Stimulated activated naive CD8-positive, alpha-beta T cell treated with anti-CD3 and anti-CD28 coated beads, Interleukin-15, Interleukin-2, amounts not matched to agents 100 ng/mL and 50 ng/mL, for 24 hours (primary cell): ENCODE measurements at regions not wholly inside any gene's neighbourhood (a gene's known extent, or its start where the extent isn't known, plus 50 kb on each side); places are given as distances from the start of the nearest gene placed in this dataset.
"Not testable (repeated sequence)": the region's sequence is repeated elsewhere in the genome, so short reads cannot be mapped to it uniquely, and the experiment has no call there.

Source experiments
- H3K27ac Mint-ChIP-seq: one replicate; pipeline ENCODE4 v1.8.0; 2021; ENCODE audit warnings: mild to moderate bottlenecking, mixed read lengths
- H3K27me3 Mint-ChIP-seq: one replicate; pipeline ENCODE4 v1.8.0; 2021; ENCODE audit warnings: mixed read lengths
- H3K36me3 Mint-ChIP-seq: one replicate; pipeline ENCODE4 v1.8.0; 2021; ENCODE audit warnings: low read depth, mixed read lengths
- H3K4me1 Mint-ChIP-seq: one replicate; pipeline ENCODE4 v1.8.0; 2021; ENCODE audit warnings: low read depth, mixed read lengths
- H3K4me3 Mint-ChIP-seq: one replicate; pipeline ENCODE4 v1.8.0; 2021; ENCODE audit warnings: mild to moderate bottlenecking, mixed read lengths
- H3K9me3 Mint-ChIP-seq: one replicate; pipeline ENCODE4 v1.8.0; 2021; ENCODE audit warnings: mixed read lengths

DNA sequence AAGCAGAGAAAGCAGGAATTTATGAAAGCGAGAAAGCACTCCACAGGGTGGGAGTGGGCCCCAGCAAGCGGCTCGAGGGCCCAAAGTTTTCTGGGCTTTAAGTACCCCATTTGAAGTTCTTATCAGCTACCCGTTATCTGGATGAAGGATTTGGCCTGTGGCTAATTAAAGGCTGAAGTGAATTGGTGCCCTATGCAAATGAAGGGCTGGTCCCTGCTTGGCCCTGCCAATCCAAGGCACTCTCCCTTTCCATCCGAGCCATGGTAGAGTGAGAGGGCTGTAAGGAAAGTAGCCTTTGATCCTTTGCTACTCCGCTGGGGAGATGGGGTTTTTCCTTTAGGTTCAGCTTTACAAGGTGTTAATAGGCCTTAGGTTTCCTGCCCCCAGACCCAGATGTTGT lies 469.3 kb upstream of the CFAP20DC start:
- Mint-ChIP-seq H3K27ac (no peak overlapping the region), H3K9me3 (no peaks in the 10 kb centered on the region), H3K27me3 (no peaks in the 10 kb centered on the region), H3K36me3 (no peaks in the 10 kb centered on the region), H3K4me1 (peaks cover 3% of the 10 kb centered on the region), H3K4me3 (no peak overlapping the region)

DNA sequence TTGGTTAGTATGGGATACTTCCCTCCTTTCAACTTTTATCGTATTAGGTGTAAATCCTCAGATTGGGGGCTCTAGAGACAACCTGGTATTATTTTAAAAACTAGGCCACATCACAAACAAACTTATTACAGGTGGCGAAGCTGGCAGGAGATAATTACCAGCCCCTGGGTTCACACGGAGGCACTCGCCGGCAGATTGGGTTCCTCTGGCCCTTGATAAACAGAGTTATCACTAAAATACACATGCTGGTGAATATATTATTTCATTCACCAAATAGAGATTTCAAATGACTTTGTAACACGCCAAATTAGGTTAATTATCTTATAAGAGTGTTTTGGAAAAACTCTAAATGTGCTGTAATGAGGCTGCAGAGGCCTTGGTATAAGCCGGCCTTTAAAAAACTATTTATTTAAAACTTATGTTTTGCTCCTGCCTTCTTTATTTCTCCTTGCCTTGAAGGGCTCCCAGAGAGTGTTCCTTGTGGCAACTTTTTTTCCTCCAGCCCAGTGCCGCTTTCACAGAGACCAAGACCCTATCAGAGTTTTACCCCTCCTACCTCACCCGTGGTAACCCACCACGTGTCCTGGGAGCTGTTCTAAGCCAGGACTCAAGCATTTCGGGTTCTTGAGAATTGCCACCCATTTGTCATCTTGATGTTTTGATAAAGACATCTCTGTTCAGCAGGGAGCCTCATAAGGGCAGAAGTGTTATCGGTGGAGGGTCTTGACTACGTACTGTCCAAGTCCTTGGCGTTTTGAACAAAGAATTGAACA lies 468.6 kb upstream of the CFAP20DC start:
- Mint-ChIP-seq H3K36me3 (no peaks in the 10 kb centered on the region), H3K9me3 (no peaks in the 10 kb centered on the region), H3K27me3 (no peaks in the 10 kb centered on the region), H3K4me3 (no peak overlapping the region), H3K27ac (no peak overlapping the region), H3K4me1 (peaks cover 3% of the 10 kb centered on the region)

DNA sequence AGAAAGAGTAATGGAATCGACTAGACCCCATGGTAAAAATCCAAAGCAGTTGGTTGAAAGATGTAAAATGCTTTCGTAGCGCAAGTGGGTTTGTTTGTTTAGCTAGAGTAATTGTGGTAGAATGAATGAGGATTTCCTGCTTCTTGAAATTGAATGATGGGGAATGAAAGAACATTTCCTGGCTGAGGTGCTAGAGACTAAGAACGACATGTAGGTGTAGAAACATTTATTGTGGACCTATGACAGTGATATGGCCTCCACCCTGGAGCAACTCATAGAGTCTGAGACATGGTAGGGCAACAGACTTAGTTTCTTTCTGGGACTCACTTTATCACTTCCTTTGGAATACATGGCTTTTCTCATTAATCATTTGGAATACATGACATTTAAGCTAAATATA lies 467.6 kb upstream of the CFAP20DC start:
- H3K36me3 Mint-ChIP-seq = no peaks in the 10 kb centered on the region
- H3K27ac Mint-ChIP-seq = no peak overlapping the region
- H3K27me3 Mint-ChIP-seq = no peaks in the 10 kb centered on the region
- peaks cover 3% of the 10 kb centered on the region for H3K4me1 Mint-ChIP-seq
- no peak overlapping the region for H3K4me3 Mint-ChIP-seq
- H3K9me3 Mint-ChIP-seq = no peaks in the 10 kb centered on the region

DNA sequence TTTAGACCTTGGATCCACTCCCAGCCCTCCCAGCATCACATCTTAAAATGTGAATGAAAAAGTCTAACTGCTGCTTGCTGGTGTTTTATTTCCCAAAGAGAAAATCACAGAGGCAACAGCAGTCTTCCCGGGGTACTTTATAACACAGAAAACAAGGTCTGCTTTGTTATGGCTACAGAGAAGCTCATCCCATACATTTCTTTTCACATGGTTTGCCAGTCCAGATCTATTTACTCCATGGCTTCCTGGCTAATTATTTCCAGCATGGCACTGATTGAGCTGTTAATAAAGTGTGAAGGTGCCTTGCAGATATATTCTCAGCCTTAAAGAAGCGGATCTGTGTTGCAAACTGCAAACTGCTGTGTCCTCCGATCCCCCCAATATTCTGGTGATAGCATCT lies 466.1 kb upstream of the CFAP20DC start:
- Mint-ChIP-seq H3K4me3 (no peak overlapping the region), H3K4me1 (peaks cover 11% of the 10 kb centered on the region), H3K27me3 (no peaks in the 10 kb centered on the region), H3K9me3 (no peaks in the 10 kb centered on the region), H3K27ac (no peak overlapping the region), H3K36me3 (no peaks in the 10 kb centered on the region)

DNA sequence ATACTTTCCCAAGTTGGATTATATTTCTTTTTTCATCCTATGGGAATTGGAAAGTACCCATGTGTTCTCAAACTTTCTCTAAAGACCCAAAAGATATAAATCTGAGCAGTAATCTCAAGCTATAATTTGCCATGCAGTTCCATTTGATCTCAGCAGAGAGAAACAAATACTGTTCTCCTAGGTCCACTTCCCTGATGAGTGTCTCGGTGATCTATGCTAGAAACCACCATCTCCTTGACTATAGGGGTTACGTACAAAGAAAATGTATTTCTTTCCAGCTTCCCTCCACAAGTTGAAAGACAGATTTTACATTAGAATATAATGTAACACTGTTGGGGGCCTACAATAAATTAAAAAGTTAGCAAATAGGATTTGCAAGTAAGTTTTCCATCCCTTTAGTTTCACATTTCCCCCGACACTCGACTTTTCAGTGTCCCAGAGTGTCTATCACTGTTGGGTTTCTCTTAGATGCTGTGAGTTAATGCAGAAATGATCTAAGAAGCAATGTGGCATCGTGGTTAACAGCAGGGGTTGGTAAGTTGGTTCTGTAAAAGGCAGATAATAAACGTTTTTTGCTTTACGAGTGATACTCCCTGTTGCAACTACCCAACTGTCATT lies 465.1 kb upstream of the CFAP20DC start:
- H3K27me3 Mint-ChIP-seq = no peaks in the 10 kb centered on the region
- no peak overlapping the region for H3K27ac Mint-ChIP-seq
- peaks cover 11% of the 10 kb centered on the region for H3K4me1 Mint-ChIP-seq
- H3K36me3 Mint-ChIP-seq = no peaks in the 10 kb centered on the region
- no peak overlapping the region for H3K4me3 Mint-ChIP-seq
- H3K9me3 Mint-ChIP-seq = no peaks in the 10 kb centered on the region

DNA sequence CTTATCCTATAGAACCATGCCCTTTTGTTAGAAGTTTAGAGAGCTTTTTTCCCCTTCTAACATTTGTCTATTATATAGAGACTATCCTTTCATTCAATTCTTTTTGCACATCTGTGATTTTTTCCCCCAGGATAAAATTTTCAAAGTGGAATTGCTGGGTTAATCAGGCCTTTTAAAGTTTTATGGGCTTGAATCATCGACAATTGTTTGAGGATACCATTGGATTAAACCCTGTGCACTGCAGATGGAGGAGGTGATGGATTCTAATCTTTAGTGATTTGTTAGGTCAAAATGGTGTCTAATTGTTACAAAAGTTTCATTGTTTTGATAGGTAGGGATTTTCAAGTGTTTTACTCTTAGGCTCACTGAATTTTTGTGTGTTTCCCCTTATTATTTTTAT lies 463.7 kb upstream of the CFAP20DC start:
- Mint-ChIP-seq H3K4me1 (peaks cover 11% of the 10 kb centered on the region), H3K36me3 (no peaks in the 10 kb centered on the region), H3K4me3 (no peak overlapping the region), H3K9me3 (peaks cover 2% of the 10 kb centered on the region), H3K27ac (no peak overlapping the region), H3K27me3 (peaks cover 5% of the 10 kb centered on the region)

DNA sequence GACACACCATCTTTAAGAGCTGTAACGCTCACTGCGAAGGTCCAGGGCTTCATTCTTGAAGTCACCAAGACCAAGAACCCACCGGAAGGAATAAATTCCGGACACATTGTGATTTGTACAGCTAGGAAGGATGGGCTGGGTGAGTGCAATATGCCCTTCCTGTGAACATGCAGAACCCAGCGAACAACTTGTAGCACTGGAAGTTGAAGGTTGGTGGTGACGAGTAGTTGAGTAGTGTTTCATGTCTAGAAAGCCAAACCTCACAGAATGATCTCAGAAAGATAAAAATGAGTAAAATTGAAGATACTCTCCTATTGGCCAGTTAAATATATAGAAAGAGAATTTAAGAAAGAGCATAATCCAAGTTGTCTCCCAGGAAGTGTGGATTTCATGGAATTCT lies 462.2 kb upstream of the CFAP20DC start:
- peaks cover 5% of the 10 kb centered on the region for H3K27me3 Mint-ChIP-seq
- peaks cover 5% of the 10 kb centered on the region for H3K9me3 Mint-ChIP-seq
- H3K27ac Mint-ChIP-seq = no peak overlapping the region
- H3K36me3 Mint-ChIP-seq = no peaks in the 10 kb centered on the region
- no peak overlapping the region for H3K4me3 Mint-ChIP-seq
- peaks cover 11% of the 10 kb centered on the region for H3K4me1 Mint-ChIP-seq

DNA sequence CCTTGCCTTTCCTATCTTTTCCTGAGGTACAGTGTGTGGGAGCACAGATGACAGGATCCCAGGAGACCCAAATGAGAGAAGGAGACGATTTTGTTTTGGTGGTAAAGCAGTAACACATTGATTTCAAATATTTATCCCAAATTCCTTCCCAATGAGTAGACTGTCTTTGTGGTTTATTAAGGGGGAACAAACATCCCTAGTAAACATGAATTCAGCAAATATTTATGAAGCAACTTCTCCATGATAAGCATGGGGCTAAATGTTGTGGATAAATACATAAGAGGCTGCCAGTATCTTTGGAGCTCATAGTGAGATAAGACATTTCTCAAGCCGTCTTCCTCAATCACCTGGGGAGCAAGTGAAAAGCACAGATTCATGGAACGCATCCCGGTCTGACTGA lies 460.8 kb upstream of the CFAP20DC start:
- H3K4me3 Mint-ChIP-seq = no peak overlapping the region
- H3K36me3 Mint-ChIP-seq = no peaks in the 10 kb centered on the region
- H3K9me3 Mint-ChIP-seq = peaks cover 5% of the 10 kb centered on the region
- peaks cover 5% of the 10 kb centered on the region for H3K27me3 Mint-ChIP-seq
- no peak overlapping the region for H3K27ac Mint-ChIP-seq
- peaks cover 11% of the 10 kb centered on the region for H3K4me1 Mint-ChIP-seq

- peaks cover 12% of the 10 kb centered on the region for H3K4me1 Mint-ChIP-seq
- no peak overlapping the region for H3K4me3 Mint-ChIP-seq
- no peak overlapping the region for H3K27ac Mint-ChIP-seq
- peaks cover 5% of the 10 kb centered on the region for H3K9me3 Mint-ChIP-seq
- H3K36me3 Mint-ChIP-seq = no peaks in the 10 kb centered on the region
- peaks cover 5% of the 10 kb centered on the region for H3K27me3 Mint-ChIP-seq
These were observed 458.4 kb upstream of the CFAP20DC start for GRCh38 chr3:59508273-59508672.

- Mint-ChIP-seq H3K4me1 (peaks cover 14% of the 10 kb centered on the region), H3K27ac (no peak overlapping the region), H3K9me3 (peaks cover 5% of the 10 kb centered on the region), H3K36me3 (no peaks in the 10 kb centered on the region), H3K27me3 (peaks cover 5% of the 10 kb centered on the region), H3K4me3 (no peak overlapping the region)
These were observed 456.4 kb upstream of the CFAP20DC start for GRCh38 chr3:59506191-59506590.

GRCh38 chr3:59503441-59503840 lies 453.6 kb upstream of the CFAP20DC start:
- Mint-ChIP-seq H3K9me3 (peaks cover 2% of the 10 kb centered on the region), H3K4me1 (peaks cover 14% of the 10 kb centered on the region), H3K4me3 (no peak overlapping the region)

GRCh38 chr3:59502806-59503205 lies 453.0 kb upstream of the CFAP20DC start:
- H3K4me1 Mint-ChIP-seq = peaks cover 14% of the 10 kb centered on the region
- H3K4me3 Mint-ChIP-seq = no peak overlapping the region
- no peaks in the 10 kb centered on the region for H3K27me3 Mint-ChIP-seq
- H3K36me3 Mint-ChIP-seq = no peaks in the 10 kb centered on the region
- no peak overlapping the region for H3K27ac Mint-ChIP-seq
- H3K9me3 Mint-ChIP-seq = no peaks in the 10 kb centered on the region

More at GRCh38 chr3:59503441-59503840, 453.6 kb upstream of the CFAP20DC start:
- Mint-ChIP-seq H3K27ac (no peak overlapping the region), H3K36me3 (no peaks in the 10 kb centered on the region), H3K27me3 (no peaks in the 10 kb centered on the region)

- H3K27ac Mint-ChIP-seq = no peak overlapping the region
- no peak overlapping the region for H3K4me3 Mint-ChIP-seq
- H3K4me1 Mint-ChIP-seq = peaks cover 18% of the 10 kb centered on the region
- H3K27me3 Mint-ChIP-seq = no peaks in the 10 kb centered on the region
- H3K36me3 Mint-ChIP-seq = no peaks in the 10 kb centered on the region
- H3K9me3 Mint-ChIP-seq = no peaks in the 10 kb centered on the region
These were observed 450.1 kb upstream of the CFAP20DC start for GRCh38 chr3:59499954-59500353.

- Mint-ChIP-seq H3K4me3 (no peak overlapping the region), H3K4me1 (peaks cover 18% of the 10 kb centered on the region), H3K27ac (no peak overlapping the region), H3K9me3 (no peaks in the 10 kb centered on the region), H3K27me3 (no peaks in the 10 kb centered on the region), H3K36me3 (no peaks in the 10 kb centered on the region)
These were observed 449.2 kb upstream of the CFAP20DC start for GRCh38 chr3:59499000-59499399.

- Mint-ChIP-seq H3K4me1 (peaks cover 4% of the 10 kb centered on the region), H3K4me3 (no peak overlapping the region), H3K27me3 (no peaks in the 10 kb centered on the region), H3K27ac (no peak overlapping the region), H3K9me3 (no peaks in the 10 kb centered on the region), H3K36me3 (no peaks in the 10 kb centered on the region)
These were observed 446.4 kb upstream of the CFAP20DC start for GRCh38 chr3:59496250-59496649.

DNA sequence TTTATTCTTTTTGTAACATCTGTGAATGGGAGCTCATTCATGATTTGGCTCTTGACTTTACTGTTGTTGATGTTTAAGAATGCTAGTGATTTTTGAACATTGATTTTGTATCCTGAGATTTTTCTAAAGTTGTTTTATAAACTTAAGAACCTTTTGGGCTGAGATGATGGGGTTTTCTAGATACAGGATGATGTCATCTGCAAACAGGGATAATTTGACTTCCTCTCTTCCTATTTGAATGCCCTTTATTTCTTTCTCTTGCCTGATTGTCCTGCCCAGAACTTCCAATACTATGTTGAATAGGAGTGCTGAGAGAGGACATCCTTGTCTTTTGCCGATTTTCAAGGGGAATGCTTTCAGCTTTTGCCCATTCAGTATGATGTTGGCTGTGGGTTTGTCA lies 445.1 kb upstream of the CFAP20DC start:
- not testable (repeated sequence) for H3K27ac Mint-ChIP-seq, H3K9me3 Mint-ChIP-seq, H3K4me3 Mint-ChIP-seq, H3K36me3 Mint-ChIP-seq, H3K27me3 Mint-ChIP-seq, H3K4me1 Mint-ChIP-seq
